Vagina (tissue), 2 donors: ENCODE measurements at regions not wholly inside any gene's neighbourhood (a gene's known extent, or its start where the extent isn't known, plus 50 kb on each side); places are given as distances from the start of the nearest gene placed in this dataset.

Experiments
- CTCF ChIP-seq, 3 experiments: fragments of 450-650 bp in 2 of 3; fragments of 200-600 bp in 1 of 3; sonication (generic) in 1 of 3; IDR thresholded peaks; one replicate each; pipeline ENCODE4 v1.5.1; 2017 to 2019; ENCODE audit warnings: antibody characterized with exemption in 3 of 3, mild to moderate bottlenecking in 2 of 3, moderate library complexity in 2 of 3
- POLR2A ChIP-seq, 2 donors: fragments of 450-650 bp; IDR thresholded peaks; one replicate each; pipeline ENCODE4 v1.6.1; 2017; ENCODE audit warnings: antibody characterized with exemption in 2 of 2, mild to moderate bottlenecking in 2 of 2, moderate library complexity in 2 of 2
- POLR2AphosphoS5 ChIP-seq, 2 donors: sonication (generic); formaldehyde crosslinking; IDR thresholded peaks; one replicate each; pipeline ENCODE4 v1.9.0; 2017; ENCODE audit warnings: antibody characterized with exemption in 2 of 2, mild to moderate bottlenecking in 2 of 2, low read depth in 1 of 2; ENCODE audit not compliant: insufficient read depth in 1 of 2

- TF ChIP-seq CTCF (IDR thresholded peaks at IDR 0.05) (no peak), POLR2AphosphoS5 (IDR thresholded peaks at IDR 0.05; ENCODE audit: insufficient read depth in 1 of 2, low read depth in 1 of 2) (no peak), POLR2A (IDR thresholded peaks at IDR 0.05) (no peak)
These were observed 494.5 kb upstream of the RGMA start for GRCh38 chr15:93583552-93583951.
